ENCODE measurements at regions not wholly inside any gene's neighbourhood (a gene's known extent, or its start where the extent isn't known, plus 50 kb on each side); places are given as distances from the start of the nearest gene placed in this dataset.

DNA sequence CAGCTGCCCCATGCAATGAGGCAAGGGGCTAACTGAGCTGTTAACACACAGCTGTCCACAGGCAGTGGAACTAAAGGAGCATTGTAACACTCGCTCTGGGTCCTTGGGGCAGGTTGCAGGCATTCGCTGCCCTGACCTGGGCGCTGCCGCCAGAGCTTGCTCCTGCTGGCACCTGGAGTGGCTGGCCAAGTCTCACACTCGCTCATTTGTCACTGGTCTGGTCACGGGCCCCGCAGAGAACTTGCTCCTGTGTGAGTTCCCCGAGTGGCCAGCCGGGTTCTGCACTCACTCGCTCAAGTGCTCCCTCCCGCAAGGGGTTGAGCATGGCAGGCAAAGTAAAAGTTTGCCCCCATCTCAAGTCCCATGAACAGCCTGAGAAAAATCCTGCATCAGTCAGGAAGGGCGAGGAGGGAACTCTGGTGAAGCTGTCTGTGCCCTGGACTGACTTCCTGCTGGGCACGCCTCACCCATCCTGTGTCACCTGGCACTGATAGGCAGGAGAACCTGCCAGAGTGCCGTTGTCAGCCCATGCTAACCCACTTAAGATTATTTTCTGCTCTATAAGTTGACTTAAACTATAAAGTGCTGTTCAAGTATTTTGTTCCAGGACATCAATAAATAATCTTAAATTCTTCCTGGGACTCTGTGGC lies 934.8 kb upstream of the GYPC start:
- TF ChIP-seq CTCF (conservative IDR thresholded peaks at IDR 0.05 in 1 of 2, IDR thresholded peaks at IDR 0.05 in 1 of 2; ENCODE audit: extremely low read depth in 1 of 2, insufficient read depth in 1 of 2, low read depth in 1 of 2, low read length in 2 of 2) (no peak), EZH2 (IDR thresholded peaks at IDR 0.05; ENCODE audit: borderline replicate concordance, low read length) (no peak)
